Activated CD4-positive, alpha-beta memory T cell treated with anti-CD3 and anti-CD28 coated beads, Interleukin-2, amount 10 ng/mL, durations not matched to agents 7 days and 5 days (primary cell): ENCODE measurements at regions not wholly inside any gene's neighbourhood (a gene's known extent, or its start where the extent isn't known, plus 50 kb on each side); places are given as distances from the start of the nearest gene placed in this dataset.

Source experiments
- CTCF ChIA-PET: fragments of 350-600 bp; sonication (Branson Sonifier 250); formaldehyde crosslinking; loops from one replicate; lab custom pipeline; 2021; ENCODE audit warnings: antibody characterized with exemption, inconsistent platforms; lab: Charles Lee
- POLR2A ChIA-PET: fragments of 350-600 bp; sonication (Branson Sonifier 250); formaldehyde crosslinking; loops from one replicate; lab custom pipeline; 2021; ENCODE audit warnings: antibody characterized with exemption; lab: Charles Lee
- DNase-seq: peaks from one replicate; pipeline ENCODE4 v3.0.0-alpha.2; 2020
- H3K27ac Mint-ChIP-seq: one replicate; pipeline ENCODE4 v1.8.0; 2021; ENCODE audit warnings: mild to moderate bottlenecking, mixed read lengths
- H3K27me3 Mint-ChIP-seq: one replicate; pipeline ENCODE4 v1.8.0; 2021; ENCODE audit warnings: mixed read lengths
- H3K36me3 Mint-ChIP-seq: one replicate; pipeline ENCODE4 v1.8.0; 2021; ENCODE audit warnings: low read depth, mixed read lengths
- H3K4me1 Mint-ChIP-seq: one replicate; pipeline ENCODE4 v1.8.0; 2021; ENCODE audit warnings: mixed read lengths
- H3K4me3 Mint-ChIP-seq: one replicate; pipeline ENCODE4 v1.8.0; 2021; ENCODE audit warnings: mild to moderate bottlenecking, mixed read lengths
- H3K9me3 Mint-ChIP-seq: one replicate; pipeline ENCODE4 v1.8.0; 2021; ENCODE audit warnings: mixed read lengths

- ChIA-PET CTCF (no interaction called here), POLR2A (no interaction called here)
- no peak overlapping the region for H3K4me3 Mint-ChIP-seq
- H3K9me3 Mint-ChIP-seq: no peaks in the 10 kb centered on the region
- peaks cover 1% of the 10 kb centered on the region for H3K27me3 Mint-ChIP-seq
- H3K27ac Mint-ChIP-seq: no peak overlapping the region
- H3K4me1 Mint-ChIP-seq: no peaks in the 10 kb centered on the region
- H3K36me3 Mint-ChIP-seq: no peaks in the 10 kb centered on the region
- no peak for DNase-seq
Observed at GRCh38 chr5:175115831-175116230, 328.2 kb downstream of the DRD1 start.

GRCh38 chr5:175113947-175114346 is 330.0 kb downstream of the DRD1 start:
- H3K4me1 Mint-ChIP-seq: no peaks in the 10 kb centered on the region
- DNase-seq: no peak
- H3K4me3 Mint-ChIP-seq: no peak overlapping the region
- no peak overlapping the region for H3K27ac Mint-ChIP-seq
- H3K27me3 Mint-ChIP-seq: peaks cover 1% of the 10 kb centered on the region
- peaks cover 10% of the 10 kb centered on the region for H3K9me3 Mint-ChIP-seq
- POLR2A ChIA-PET: no interaction called here
- CTCF ChIA-PET: no interaction called here
- no peaks in the 10 kb centered on the region for H3K36me3 Mint-ChIP-seq

GRCh38 chr5:175109058-175109755 is 334.8 kb downstream of the DRD1 start:
- ChIA-PET CTCF (no interaction called here), POLR2A (no interaction called here)
- Mint-ChIP-seq H3K9me3 (peaks cover 13% of the 10 kb centered on the region), H3K27ac (no peak overlapping the region), H3K4me1 (no peaks in the 10 kb centered on the region), H3K36me3 (no peaks in the 10 kb centered on the region), H3K4me3 (no peak overlapping the region), H3K27me3 (peaks cover 1% of the 10 kb centered on the region)
- DNase-seq: no peak

DNA sequence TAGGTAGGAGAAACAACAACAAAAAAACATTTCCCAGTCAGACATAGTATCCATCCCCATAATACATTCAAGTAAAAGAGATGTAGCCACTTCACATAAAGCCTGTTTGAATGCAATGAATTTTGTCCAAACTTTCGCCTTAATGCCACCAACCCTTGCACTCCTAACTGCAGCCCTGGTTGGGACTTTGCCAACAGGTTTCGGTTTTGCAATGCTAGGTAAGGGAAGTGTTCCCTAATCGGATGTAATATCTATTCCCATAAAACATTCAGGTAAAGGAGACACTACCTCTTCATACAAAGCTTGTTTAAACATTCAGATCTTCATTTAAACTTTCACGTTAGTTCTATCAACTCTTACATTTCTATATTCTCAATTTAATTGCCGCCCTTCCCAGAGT is 336.1 kb downstream of the DRD1 start:
- ChIA-PET POLR2A (no interaction called here), CTCF (no interaction called here)
- peaks cover 2% of the 10 kb centered on the region for H3K27me3 Mint-ChIP-seq
- peaks cover 13% of the 10 kb centered on the region for H3K9me3 Mint-ChIP-seq
- no peaks in the 10 kb centered on the region for H3K36me3 Mint-ChIP-seq
- no peaks in the 10 kb centered on the region for H3K4me1 Mint-ChIP-seq
- DNase-seq: no peak
- no peak overlapping the region for H3K27ac Mint-ChIP-seq
- H3K4me3 Mint-ChIP-seq: no peak overlapping the region

- no peak for DNase-seq
- ChIA-PET POLR2A (no interaction called here), CTCF (no interaction called here)
- Mint-ChIP-seq H3K36me3 (no peaks in the 10 kb centered on the region), H3K9me3 (peaks cover 13% of the 10 kb centered on the region), H3K27ac (no peak overlapping the region), H3K27me3 (peaks cover 5% of the 10 kb centered on the region), H3K4me1 (no peaks in the 10 kb centered on the region), H3K4me3 (no peak overlapping the region)
Observed at GRCh38 chr5:175107028-175107588, 336.9 kb downstream of the DRD1 start.

DNA sequence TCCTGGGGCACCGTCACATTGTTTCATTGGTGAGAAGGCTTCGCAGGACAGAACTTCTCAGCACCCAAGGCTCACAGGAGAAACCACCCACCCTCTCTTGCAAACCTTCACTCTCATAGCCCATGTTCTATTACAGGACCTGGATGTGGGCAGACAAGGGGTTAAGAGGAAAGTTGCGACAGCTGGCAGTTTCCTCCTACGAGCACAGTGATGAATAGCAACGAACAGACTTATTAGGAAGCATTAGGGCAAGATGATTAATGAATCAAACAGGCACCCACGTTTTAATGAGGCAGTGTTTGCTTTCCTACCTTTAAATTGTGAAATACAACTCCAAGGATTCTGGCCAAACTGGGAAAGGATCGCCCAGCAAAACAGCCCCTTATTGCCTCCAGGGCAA is 339.3 kb downstream of the DRD1 start:
- ChIA-PET POLR2A (no interaction called here), CTCF (no interaction called here)
- no peak overlapping the region for H3K4me3 Mint-ChIP-seq
- H3K36me3 Mint-ChIP-seq: no peaks in the 10 kb centered on the region
- H3K27me3 Mint-ChIP-seq: peaks cover 5% of the 10 kb centered on the region
- H3K9me3 Mint-ChIP-seq: peaks cover 9% of the 10 kb centered on the region
- H3K4me1 Mint-ChIP-seq: no peaks in the 10 kb centered on the region
- H3K27ac Mint-ChIP-seq: no peak overlapping the region
- DNase-seq: no peak

DNA sequence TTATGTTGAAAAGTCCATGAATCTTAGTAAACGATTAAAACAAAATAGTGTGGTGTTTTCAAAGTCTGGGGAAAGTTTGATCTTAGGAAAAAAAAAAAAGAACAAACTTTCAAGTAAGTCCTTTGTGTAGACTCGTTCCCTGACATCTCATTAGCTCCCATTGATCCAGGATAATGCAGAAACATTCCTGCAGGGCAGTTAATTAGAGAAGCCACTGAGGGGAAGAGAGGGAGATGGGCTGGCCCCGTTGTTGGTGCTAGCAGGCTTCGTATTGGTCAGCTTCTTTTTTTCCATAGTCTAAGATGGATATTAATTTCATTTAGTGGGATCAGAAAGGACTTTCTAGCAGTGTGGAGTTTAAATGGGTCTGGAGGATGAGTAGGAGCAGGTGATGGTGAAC is 340.2 kb downstream of the DRD1 start:
- H3K27ac Mint-ChIP-seq: no peak overlapping the region

GRCh38 chr5:175102717-175103116 is 341.3 kb downstream of the DRD1 start:
- H3K27ac Mint-ChIP-seq: no peak overlapping the region
- H3K36me3 Mint-ChIP-seq: no peaks in the 10 kb centered on the region
- H3K4me1 Mint-ChIP-seq: no peaks in the 10 kb centered on the region
- CTCF ChIA-PET: no interaction called here
- no peaks in the 10 kb centered on the region for H3K9me3 Mint-ChIP-seq
- POLR2A ChIA-PET: no interaction called here
- peaks cover 5% of the 10 kb centered on the region for H3K27me3 Mint-ChIP-seq
- no peak overlapping the region for H3K4me3 Mint-ChIP-seq
- DNase-seq: no peak

More for the DNA sequence above, 340.2 kb downstream of the DRD1 start:
- Mint-ChIP-seq H3K4me1 (no peaks in the 10 kb centered on the region), H3K27me3 (peaks cover 5% of the 10 kb centered on the region), H3K9me3 (peaks cover 2% of the 10 kb centered on the region), H3K36me3 (no peaks in the 10 kb centered on the region), H3K4me3 (no peak overlapping the region)
- no peak for DNase-seq
- ChIA-PET CTCF (no interaction called here), POLR2A (no interaction called here)

DNA sequence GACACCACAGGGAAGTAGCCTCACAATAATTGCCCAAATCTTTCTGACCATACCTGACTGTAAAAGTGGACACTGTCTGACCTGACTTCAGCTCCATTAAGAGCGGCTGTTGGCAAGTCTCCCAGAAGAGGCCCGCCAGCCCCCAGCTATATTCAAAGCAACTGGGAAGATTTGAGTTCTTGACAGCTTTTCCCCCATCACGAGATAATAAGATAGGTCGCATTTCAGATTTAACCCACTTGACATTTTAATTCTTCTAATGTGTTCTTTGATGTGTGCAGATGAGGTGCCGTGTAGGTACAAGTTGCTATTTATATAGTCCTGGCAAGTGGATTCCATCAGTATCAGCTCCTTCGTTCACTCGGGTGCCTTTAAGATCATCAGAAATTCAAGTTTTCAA is 345.7 kb downstream of the DRD1 start:
- POLR2A ChIA-PET: no interaction called here
- Mint-ChIP-seq H3K36me3 (no peaks in the 10 kb centered on the region), H3K27ac (no peak overlapping the region), H3K27me3 (peaks cover 7% of the 10 kb centered on the region), H3K9me3 (no peaks in the 10 kb centered on the region), H3K4me1 (no peaks in the 10 kb centered on the region), H3K4me3 (no peak overlapping the region)
- CTCF ChIA-PET: interaction anchor here (0.6 kb wide), 1 partner anchor 187 kb away, joined by 3 read pairs; no protein-coding TSS in a partner anchor
- DNase-seq: no peak

DNA sequence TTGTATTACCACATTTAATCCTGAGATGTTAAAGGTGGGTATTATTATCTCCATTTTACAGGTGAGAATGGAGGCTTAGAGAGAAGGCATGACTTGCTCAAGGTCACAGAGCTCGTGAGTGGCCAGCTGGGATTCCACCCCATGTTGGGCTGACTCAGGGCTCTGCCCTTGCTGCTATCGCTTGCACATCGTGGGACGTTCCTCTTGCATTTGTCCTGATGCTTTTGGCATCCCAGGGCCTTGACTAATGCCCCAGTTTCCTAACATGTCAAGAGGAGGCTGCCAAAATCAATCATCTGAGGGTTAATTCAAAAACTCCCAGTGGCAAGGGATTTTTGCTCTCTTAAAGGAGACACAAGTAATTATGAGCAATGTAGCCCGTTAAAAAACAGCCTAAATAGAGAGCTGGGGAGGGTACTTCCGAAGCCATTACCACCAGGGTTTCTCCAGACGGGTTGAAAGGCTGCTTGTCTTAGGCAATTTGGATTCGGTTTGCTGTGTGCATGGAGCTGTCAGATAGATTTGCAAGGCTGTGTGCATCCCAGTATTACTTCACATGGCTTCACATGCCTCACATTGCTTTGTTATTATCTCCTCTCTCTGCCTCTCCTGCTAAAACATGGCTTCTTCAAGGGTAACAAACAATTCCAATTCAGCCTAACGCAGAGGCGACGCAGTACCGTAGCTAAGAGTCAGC is 347.4 kb downstream of the DRD1 start:
- Mint-ChIP-seq H3K4me1 (no peaks in the 10 kb centered on the region), H3K4me3 (no peak overlapping the region), H3K27ac (no peak overlapping the region), H3K27me3 (peaks cover 3% of the 10 kb centered on the region), H3K36me3 (no peaks in the 10 kb centered on the region), H3K9me3 (no peaks in the 10 kb centered on the region)
- DNase-seq: no peak
- CTCF ChIA-PET: no interaction called here
- POLR2A ChIA-PET: no interaction called here

- ChIA-PET CTCF (no interaction called here), POLR2A (no interaction called here)
- no peak for DNase-seq
- Mint-ChIP-seq H3K27me3 (peaks cover 3% of the 10 kb centered on the region), H3K36me3 (no peaks in the 10 kb centered on the region), H3K9me3 (no peaks in the 10 kb centered on the region), H3K27ac (no peak overlapping the region), H3K4me3 (no peak overlapping the region), H3K4me1 (no peaks in the 10 kb centered on the region)
Observed at GRCh38 chr5:175094461-175094860, 349.5 kb downstream of the DRD1 start.

- H3K4me3 Mint-ChIP-seq: no peak overlapping the region
- H3K36me3 Mint-ChIP-seq: no peaks in the 10 kb centered on the region
- POLR2A ChIA-PET: no interaction called here
- H3K27me3 Mint-ChIP-seq: peaks cover 3% of the 10 kb centered on the region
- H3K9me3 Mint-ChIP-seq: no peaks in the 10 kb centered on the region
- H3K4me1 Mint-ChIP-seq: no peaks in the 10 kb centered on the region
- CTCF ChIA-PET: no interaction called here
- no peak for DNase-seq
- no peak overlapping the region for H3K27ac Mint-ChIP-seq
Observed at GRCh38 chr5:175092691-175093090, 351.3 kb downstream of the DRD1 start.

- Mint-ChIP-seq H3K9me3 (no peaks in the 10 kb centered on the region), H3K4me3 (no peak overlapping the region), H3K27ac (no peak overlapping the region), H3K36me3 (no peaks in the 10 kb centered on the region), H3K4me1 (no peaks in the 10 kb centered on the region), H3K27me3 (no peaks in the 10 kb centered on the region)
- DNase-seq: no peak
- ChIA-PET POLR2A (no interaction called here), CTCF (no interaction called here)
Observed at GRCh38 chr5:175088963-175089362, 355.0 kb downstream of the DRD1 start.
